ENCODE measurements at regions not wholly inside any gene's neighbourhood (a gene's known extent, or its start where the extent isn't known, plus 50 kb on each side); places are given as distances from the start of the nearest gene placed in this dataset.

GRCh38 chr6:94511502-94512088 is 1065.7 kb upstream of the MANEA start:
- no peak for DNase-seq
- Histone ChIP-seq H3K4me1 (no peaks in the 10 kb centered on the region), H3K27ac (no peak overlapping the region), H3K27me3 (no peaks in the 10 kb centered on the region), H3K9me3 (no peaks in the 10 kb centered on the region), H3K4me3 (no peak overlapping the region), H3K36me3 (no peaks in the 10 kb centered on the region)
- TF ChIP-seq, protein P1, sequence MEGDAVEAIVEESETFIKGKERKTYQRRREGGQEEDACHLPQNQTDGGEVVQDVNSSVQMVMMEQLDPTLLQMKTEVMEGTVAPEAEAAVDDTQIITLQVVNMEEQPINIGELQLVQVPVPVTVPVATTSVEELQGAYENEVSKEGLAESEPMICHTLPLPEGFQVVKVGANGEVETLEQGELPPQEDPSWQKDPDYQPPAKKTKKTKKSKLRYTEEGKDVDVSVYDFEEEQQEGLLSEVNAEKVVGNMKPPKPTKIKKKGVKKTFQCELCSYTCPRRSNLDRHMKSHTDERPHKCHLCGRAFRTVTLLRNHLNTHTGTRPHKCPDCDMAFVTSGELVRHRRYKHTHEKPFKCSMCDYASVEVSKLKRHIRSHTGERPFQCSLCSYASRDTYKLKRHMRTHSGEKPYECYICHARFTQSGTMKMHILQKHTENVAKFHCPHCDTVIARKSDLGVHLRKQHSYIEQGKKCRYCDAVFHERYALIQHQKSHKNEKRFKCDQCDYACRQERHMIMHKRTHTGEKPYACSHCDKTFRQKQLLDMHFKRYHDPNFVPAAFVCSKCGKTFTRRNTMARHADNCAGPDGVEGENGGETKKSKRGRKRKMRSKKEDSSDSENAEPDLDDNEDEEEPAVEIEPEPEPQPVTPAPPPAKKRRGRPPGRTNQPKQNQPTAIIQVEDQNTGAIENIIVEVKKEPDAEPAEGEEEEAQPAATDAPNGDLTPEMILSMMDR (IDR thresholded peaks at IDR 0.05), result no peak
- intact Hi-C loops (cut with DNase I; ENCODE audit: low total_unique reads), result no loop called here

- Histone ChIP-seq H3K4me3 (no peak overlapping the region), H3K27me3 (no peaks in the 10 kb centered on the region), H3K9me3 (no peaks in the 10 kb centered on the region), H3K36me3 (no peaks in the 10 kb centered on the region), H3K27ac (no peak overlapping the region), H3K4me1 (no peaks in the 10 kb centered on the region)
- DNase-seq, result peak in 1 of 2 donors; percentile 54
- TF ChIP-seq, protein P1 (IDR thresholded peaks at IDR 0.05), result no peak
- intact Hi-C loops (cut with DNase I; ENCODE audit: low total_unique reads), result no loop called here
Measured at GRCh38 chr6:94510877-94511276, 1066.5 kb upstream of the MANEA start.

- DNase-seq, result no peak
- no peaks in the 10 kb centered on the region for H3K27me3 ChIP-seq
- H3K36me3 ChIP-seq, result no peaks in the 10 kb centered on the region
- TF ChIP-seq, protein P1 (IDR thresholded peaks at IDR 0.05), result no peak
- no peak overlapping the region for H3K4me3 ChIP-seq
- intact Hi-C loops (cut with DNase I; ENCODE audit: low total_unique reads), result no loop called here
- no peaks in the 10 kb centered on the region for H3K4me1 ChIP-seq
- H3K27ac ChIP-seq, result no peak overlapping the region
- H3K9me3 ChIP-seq, result no peaks in the 10 kb centered on the region
Measured at GRCh38 chr6:94501516-94501915, 1075.8 kb upstream of the MANEA start.

GRCh38 chr6:94498099-94498498 is 1078.7 kb upstream of the EPHA7 start:
- no peak for DNase-seq
- no peaks in the 10 kb centered on the region for H3K27me3 ChIP-seq
- no peaks in the 10 kb centered on the region for H3K36me3 ChIP-seq
- TF ChIP-seq, protein P1 (IDR thresholded peaks at IDR 0.05), result no peak
- no peak overlapping the region for H3K4me3 ChIP-seq
- intact Hi-C loops (cut with DNase I; ENCODE audit: low total_unique reads), result no loop called here
- no peaks in the 10 kb centered on the region for H3K9me3 ChIP-seq
- H3K27ac ChIP-seq, result no peak overlapping the region
- H3K4me1 ChIP-seq, result no peaks in the 10 kb centered on the region

DNA sequence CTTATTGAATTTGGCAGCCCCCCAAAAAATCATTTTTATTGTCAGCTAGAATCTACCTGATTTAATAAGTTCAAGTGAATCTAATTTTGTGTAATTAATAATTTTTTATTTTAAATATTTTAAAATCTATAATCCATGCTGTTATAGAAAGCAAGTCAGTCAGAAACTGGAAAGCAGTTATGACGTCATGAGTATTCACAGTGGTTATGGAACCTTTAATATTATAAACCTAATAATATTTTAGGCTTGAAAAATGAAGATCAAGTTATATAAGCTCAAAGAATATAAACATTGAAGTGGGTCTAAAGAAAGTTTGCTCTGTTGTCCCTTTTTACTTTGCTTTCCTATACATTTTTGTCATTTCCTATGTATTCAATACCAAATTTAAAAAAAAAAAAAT is 1075.1 kb upstream of the EPHA7 start:
- Histone ChIP-seq H3K27me3 (no peaks in the 10 kb centered on the region), H3K27ac (no peak overlapping the region), H3K4me1 (no peaks in the 10 kb centered on the region), H3K9me3 (no peaks in the 10 kb centered on the region), H3K4me3 (no peak overlapping the region), H3K36me3 (no peaks in the 10 kb centered on the region)
- no peak for DNase-seq
- TF ChIP-seq, protein P1 (IDR thresholded peaks at IDR 0.05), result no peak
- intact Hi-C loops (cut with DNase I; ENCODE audit: low total_unique reads), result no loop called here

- intact Hi-C loops (cut with DNase I; ENCODE audit: low total_unique reads), result no loop called here
- Histone ChIP-seq H3K4me3 (no peak overlapping the region), H3K27me3 (no peaks in the 10 kb centered on the region), H3K36me3 (no peaks in the 10 kb centered on the region), H3K4me1 (no peaks in the 10 kb centered on the region), H3K27ac (no peak overlapping the region), H3K9me3 (no peaks in the 10 kb centered on the region)
- TF ChIP-seq, protein P1 (IDR thresholded peaks at IDR 0.05), result no peak
- no peak for DNase-seq
Measured at GRCh38 chr6:94487371-94487770, 1068.0 kb upstream of the EPHA7 start.
